ENCODE measurements at regions not wholly inside any gene's neighbourhood (a gene's known extent, or its start where the extent isn't known, plus 50 kb on each side); places are given as distances from the start of the nearest gene placed in this dataset.

DNA sequence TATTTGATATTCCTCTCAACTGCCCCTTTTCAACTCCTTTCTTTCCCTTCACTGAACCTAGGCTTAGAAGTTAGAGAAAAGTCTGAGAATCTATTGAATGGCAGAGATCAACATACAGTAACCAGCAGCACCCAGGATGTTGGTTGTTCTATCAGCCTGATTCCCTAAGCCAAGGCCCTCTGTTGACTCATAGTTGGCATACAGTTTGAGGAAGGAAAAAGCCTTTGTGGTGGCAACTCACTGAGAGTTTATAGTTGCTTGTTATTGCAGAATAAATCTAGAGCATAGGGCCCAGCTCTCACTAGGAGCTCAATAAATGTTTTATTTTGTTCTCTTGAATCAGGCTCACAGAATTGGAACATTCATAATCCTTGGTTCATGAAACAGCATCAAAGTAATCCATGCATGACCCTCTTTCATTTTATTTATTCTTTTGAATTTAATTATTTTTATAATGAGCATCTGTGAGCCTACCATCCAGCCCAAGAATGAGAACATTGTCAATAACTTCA, 119.1 kb upstream of the ADGRF1 start:
- Histone ChIP-seq H4K20me1 (replicated peaks; ENCODE audit: control insufficient read depth, insufficient read depth, low read length) (no peaks in the 10 kb centered on the region), H3K79me2 (ENCODE audit: control insufficient read depth, insufficient read depth, low read length) (no peaks in the 10 kb centered on the region), H3K4me3 (no peak overlapping the region), H3K27ac (ENCODE audit: extremely low read depth, low read depth, low read length) (no peak overlapping the region), H3K4me2 (ENCODE audit: insufficient read depth, low read length) (no peak overlapping the region), H2AFZ (ENCODE audit: low read depth, low read length) (no peak overlapping the region), H3K9me3 (replicated peaks; ENCODE audit: control insufficient read depth, insufficient read depth, low read depth, low read length) (no peaks in the 10 kb centered on the region), H3K9ac (ENCODE audit: insufficient read depth in 1 of 2, low read depth in 2 of 2, low read length in 2 of 2) (no peak overlapping the region), H3K4me1 (replicated peaks in 1 of 2; ENCODE audit: control insufficient read depth in 2 of 2, insufficient read depth in 2 of 2, low read length in 2 of 2) (no peaks in the 10 kb centered on the region), H3K36me3 (ENCODE audit: control insufficient read depth, insufficient read depth, low read length) (no peaks in the 10 kb centered on the region), H3K27me3 (ENCODE audit: control insufficient read depth in 2 of 2, insufficient read depth in 2 of 2, low read length in 2 of 2) (no peaks in the 10 kb centered on the region), H3K9me1 (ENCODE audit: control insufficient read depth, insufficient read depth, low read length) (no peaks in the 10 kb centered on the region)
- BruUV-seq (replicated peaks), result no TSS peak
- no peak for FAIRE-seq
- DNase-seq (ENCODE audit: extremely low read depth in 1 of 4, low spot score in 3 of 4), result no peak
- ATAC-seq, result no peak
- POLR2A ChIA-PET, result no interaction called here
- CTCF ChIA-PET (ENCODE audit: low intra/inter-chr PET ratio), result no interaction called here
- intact Hi-C loops (cut with micrococcal nuclease), result no loop called here
- in situ Hi-C loops (cut with MboI), result no loop called here
- TF ChIP-seq, protein P1, sequence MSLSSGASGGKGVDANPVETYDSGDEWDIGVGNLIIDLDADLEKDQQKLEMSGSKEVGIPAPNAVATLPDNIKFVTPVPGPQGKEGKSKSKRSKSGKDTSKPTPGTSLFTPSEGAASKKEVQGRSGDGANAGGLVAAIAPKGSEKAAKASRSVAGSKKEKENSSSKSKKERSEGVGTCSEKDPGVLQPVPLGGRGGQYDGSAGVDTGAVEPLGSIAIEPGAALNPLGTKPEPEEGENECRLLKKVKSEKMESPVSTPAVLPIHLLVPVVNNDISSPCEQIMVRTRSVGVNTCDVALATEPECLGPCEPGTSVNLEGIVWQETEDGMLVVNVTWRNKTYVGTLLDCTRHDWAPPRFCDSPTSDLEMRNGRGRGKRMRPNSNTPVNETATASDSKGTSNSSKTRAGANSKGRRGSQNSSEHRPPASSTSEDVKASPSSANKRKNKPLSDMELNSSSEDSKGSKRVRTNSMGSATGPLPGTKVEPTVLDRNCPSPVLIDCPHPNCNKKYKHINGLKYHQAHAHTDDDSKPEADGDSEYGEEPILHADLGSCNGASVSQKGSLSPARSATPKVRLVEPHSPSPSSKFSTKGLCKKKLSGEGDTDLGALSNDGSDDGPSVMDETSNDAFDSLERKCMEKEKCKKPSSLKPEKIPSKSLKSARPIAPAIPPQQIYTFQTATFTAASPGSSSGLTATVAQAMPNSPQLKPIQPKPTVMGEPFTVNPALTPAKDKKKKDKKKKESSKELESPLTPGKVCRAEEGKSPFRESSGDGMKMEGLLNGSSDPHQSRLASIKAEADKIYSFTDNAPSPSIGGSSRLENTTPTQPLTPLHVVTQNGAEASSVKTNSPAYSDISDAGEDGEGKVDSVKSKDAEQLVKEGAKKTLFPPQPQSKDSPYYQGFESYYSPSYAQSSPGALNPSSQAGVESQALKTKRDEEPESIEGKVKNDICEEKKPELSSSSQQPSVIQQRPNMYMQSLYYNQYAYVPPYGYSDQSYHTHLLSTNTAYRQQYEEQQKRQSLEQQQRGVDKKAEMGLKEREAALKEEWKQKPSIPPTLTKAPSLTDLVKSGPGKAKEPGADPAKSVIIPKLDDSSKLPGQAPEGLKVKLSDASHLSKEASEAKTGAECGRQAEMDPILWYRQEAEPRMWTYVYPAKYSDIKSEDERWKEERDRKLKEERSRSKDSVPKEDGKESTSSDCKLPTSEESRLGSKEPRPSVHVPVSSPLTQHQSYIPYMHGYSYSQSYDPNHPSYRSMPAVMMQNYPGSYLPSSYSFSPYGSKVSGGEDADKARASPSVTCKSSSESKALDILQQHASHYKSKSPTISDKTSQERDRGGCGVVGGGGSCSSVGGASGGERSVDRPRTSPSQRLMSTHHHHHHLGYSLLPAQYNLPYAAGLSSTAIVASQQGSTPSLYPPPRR (CRISPR knock-in tag; IDR thresholded peaks at IDR 0.05; ENCODE audit: borderline replicate concordance), result no peak
- TF ChIP-seq, protein P2, sequence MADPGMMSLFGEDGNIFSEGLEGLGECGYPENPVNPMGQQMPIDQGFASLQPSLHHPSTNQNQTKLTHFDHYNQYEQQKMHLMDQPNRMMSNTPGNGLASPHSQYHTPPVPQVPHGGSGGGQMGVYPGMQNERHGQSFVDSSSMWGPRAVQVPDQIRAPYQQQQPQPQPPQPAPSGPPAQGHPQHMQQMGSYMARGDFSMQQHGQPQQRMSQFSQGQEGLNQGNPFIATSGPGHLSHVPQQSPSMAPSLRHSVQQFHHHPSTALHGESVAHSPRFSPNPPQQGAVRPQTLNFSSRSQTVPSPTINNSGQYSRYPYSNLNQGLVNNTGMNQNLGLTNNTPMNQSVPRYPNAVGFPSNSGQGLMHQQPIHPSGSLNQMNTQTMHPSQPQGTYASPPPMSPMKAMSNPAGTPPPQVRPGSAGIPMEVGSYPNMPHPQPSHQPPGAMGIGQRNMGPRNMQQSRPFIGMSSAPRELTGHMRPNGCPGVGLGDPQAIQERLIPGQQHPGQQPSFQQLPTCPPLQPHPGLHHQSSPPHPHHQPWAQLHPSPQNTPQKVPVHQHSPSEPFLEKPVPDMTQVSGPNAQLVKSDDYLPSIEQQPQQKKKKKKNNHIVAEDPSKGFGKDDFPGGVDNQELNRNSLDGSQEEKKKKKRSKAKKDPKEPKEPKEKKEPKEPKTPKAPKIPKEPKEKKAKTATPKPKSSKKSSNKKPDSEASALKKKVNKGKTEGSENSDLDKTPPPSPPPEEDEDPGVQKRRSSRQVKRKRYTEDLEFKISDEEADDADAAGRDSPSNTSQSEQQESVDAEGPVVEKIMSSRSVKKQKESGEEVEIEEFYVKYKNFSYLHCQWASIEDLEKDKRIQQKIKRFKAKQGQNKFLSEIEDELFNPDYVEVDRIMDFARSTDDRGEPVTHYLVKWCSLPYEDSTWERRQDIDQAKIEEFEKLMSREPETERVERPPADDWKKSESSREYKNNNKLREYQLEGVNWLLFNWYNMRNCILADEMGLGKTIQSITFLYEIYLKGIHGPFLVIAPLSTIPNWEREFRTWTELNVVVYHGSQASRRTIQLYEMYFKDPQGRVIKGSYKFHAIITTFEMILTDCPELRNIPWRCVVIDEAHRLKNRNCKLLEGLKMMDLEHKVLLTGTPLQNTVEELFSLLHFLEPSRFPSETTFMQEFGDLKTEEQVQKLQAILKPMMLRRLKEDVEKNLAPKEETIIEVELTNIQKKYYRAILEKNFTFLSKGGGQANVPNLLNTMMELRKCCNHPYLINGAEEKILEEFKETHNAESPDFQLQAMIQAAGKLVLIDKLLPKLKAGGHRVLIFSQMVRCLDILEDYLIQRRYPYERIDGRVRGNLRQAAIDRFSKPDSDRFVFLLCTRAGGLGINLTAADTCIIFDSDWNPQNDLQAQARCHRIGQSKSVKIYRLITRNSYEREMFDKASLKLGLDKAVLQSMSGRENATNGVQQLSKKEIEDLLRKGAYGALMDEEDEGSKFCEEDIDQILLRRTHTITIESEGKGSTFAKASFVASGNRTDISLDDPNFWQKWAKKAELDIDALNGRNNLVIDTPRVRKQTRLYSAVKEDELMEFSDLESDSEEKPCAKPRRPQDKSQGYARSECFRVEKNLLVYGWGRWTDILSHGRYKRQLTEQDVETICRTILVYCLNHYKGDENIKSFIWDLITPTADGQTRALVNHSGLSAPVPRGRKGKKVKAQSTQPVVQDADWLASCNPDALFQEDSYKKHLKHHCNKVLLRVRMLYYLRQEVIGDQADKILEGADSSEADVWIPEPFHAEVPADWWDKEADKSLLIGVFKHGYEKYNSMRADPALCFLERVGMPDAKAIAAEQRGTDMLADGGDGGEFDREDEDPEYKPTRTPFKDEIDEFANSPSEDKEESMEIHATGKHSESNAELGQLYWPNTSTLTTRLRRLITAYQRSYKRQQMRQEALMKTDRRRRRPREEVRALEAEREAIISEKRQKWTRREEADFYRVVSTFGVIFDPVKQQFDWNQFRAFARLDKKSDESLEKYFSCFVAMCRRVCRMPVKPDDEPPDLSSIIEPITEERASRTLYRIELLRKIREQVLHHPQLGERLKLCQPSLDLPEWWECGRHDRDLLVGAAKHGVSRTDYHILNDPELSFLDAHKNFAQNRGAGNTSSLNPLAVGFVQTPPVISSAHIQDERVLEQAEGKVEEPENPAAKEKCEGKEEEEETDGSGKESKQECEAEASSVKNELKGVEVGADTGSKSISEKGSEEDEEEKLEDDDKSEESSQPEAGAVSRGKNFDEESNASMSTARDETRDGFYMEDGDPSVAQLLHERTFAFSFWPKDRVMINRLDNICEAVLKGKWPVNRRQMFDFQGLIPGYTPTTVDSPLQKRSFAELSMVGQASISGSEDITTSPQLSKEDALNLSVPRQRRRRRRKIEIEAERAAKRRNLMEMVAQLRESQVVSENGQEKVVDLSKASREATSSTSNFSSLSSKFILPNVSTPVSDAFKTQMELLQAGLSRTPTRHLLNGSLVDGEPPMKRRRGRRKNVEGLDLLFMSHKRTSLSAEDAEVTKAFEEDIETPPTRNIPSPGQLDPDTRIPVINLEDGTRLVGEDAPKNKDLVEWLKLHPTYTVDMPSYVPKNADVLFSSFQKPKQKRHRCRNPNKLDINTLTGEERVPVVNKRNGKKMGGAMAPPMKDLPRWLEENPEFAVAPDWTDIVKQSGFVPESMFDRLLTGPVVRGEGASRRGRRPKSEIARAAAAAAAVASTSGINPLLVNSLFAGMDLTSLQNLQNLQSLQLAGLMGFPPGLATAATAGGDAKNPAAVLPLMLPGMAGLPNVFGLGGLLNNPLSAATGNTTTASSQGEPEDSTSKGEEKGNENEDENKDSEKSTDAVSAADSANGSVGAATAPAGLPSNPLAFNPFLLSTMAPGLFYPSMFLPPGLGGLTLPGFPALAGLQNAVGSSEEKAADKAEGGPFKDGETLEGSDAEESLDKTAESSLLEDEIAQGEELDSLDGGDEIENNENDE (IDR thresholded peaks at IDR 0.05; ENCODE audit: low read depth, low read length), result no peak
- no peak for TF ChIP-seq CEBPG (CRISPR knock-in tag; IDR thresholded peaks at IDR 0.05)
- no peak for TF ChIP-seq CEBPG (tag; conservative IDR thresholded peaks at IDR 0.05 in 1 of 2, IDR thresholded peaks at IDR 0.05 in 1 of 2)
- TF ChIP-seq ZNF696 (CRISPR knock-in tag; conservative IDR thresholded peaks at IDR 0.05), result no peak
- no peak for TF ChIP-seq GATAD2B (IDR thresholded peaks at IDR 0.05; ENCODE audit: borderline replicate concordance)
- no peak for TF ChIP-seq PTTG1 (tag; IDR thresholded peaks at IDR 0.05; ENCODE audit: low read depth)
